Neuron (in vitro differentiated cells): ENCODE measurements at regions not wholly inside any gene's neighbourhood (a gene's known extent, or its start where the extent isn't known, plus 50 kb on each side); places are given as distances from the start of the nearest gene placed in this dataset.

Source experiments
- H2AFZ ChIP-seq: one replicate; pipeline ENCODE4 v1.6.1; 2013; ENCODE audit warnings: low read depth, mild to moderate bottlenecking, inconsistent platforms, low read length, moderate library complexity
- H3K27me3 ChIP-seq: one replicate; pipeline ENCODE4 v1.6.1; 2013; ENCODE audit warnings: low read length; ENCODE audit not compliant: insufficient read depth
- H3K36me3 ChIP-seq: one replicate; pipeline ENCODE4 v1.6.1; 2013; ENCODE audit warnings: low read length; ENCODE audit not compliant: insufficient read depth
- H3K4me1 ChIP-seq: one replicate; pipeline ENCODE4 v1.6.1; 2013; ENCODE audit warnings: low read length; ENCODE audit not compliant: insufficient read depth
- H3K4me3 ChIP-seq: 2 replicates; pipeline ENCODE4 v1.5.1; 2013; ENCODE audit warnings: mild to moderate bottlenecking, low read length, moderate library complexity
- H3K9me3 ChIP-seq: one replicate; pipeline ENCODE4 v1.6.1; 2013; ENCODE audit warnings: low read length

DNA sequence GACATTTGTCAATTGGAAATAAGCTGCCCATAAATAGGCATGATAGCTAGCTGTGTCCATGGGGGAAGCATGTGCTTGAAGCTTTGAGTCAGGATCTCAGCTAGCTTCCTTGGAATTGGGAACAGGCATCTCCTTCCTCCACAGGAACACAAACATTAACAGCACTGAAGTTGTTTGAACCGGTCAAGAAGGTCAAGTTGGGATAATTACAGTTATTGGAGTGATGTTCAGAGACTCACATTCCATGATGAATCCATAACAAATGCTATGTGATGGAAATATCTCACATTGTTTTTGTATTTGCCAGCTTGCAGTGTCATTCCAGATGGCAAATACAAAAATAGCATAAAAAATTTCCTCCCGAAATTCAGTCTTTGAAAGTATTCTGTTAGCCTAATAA lies 347.6 kb upstream of the SMIM21 start:
- no peak overlapping the region for H3K4me3 ChIP-seq
- H3K9me3 ChIP-seq = no peaks in the 10 kb centered on the region
- no peaks in the 10 kb centered on the region for H3K36me3 ChIP-seq
- no peak overlapping the region for H2AFZ ChIP-seq
- no peaks in the 10 kb centered on the region for H3K4me1 ChIP-seq
- H3K27me3 ChIP-seq = no peaks in the 10 kb centered on the region

- Histone ChIP-seq H3K36me3 (no peaks in the 10 kb centered on the region), H3K4me1 (no peaks in the 10 kb centered on the region), H2AFZ (no peak overlapping the region), H3K4me3 (no peak overlapping the region), H3K9me3 (no peaks in the 10 kb centered on the region), H3K27me3 (no peaks in the 10 kb centered on the region)
Observed at GRCh38 chr18:75773618-75774017, 346.1 kb upstream of the SMIM21 start.

GRCh38 chr18:75762758-75763157 lies 335.3 kb upstream of the SMIM21 start:
- no peak overlapping the region for H2AFZ ChIP-seq
- no peak overlapping the region for H3K4me3 ChIP-seq
- H3K9me3 ChIP-seq = no peaks in the 10 kb centered on the region
- no peaks in the 10 kb centered on the region for H3K4me1 ChIP-seq
- H3K27me3 ChIP-seq = no peaks in the 10 kb centered on the region
- no peaks in the 10 kb centered on the region for H3K36me3 ChIP-seq

GRCh38 chr18:75760208-75760607 lies 332.7 kb upstream of the SMIM21 start:
- Histone ChIP-seq H3K36me3 (no peaks in the 10 kb centered on the region), H2AFZ (no peak overlapping the region), H3K4me3 (no peak overlapping the region), H3K9me3 (no peaks in the 10 kb centered on the region), H3K4me1 (no peaks in the 10 kb centered on the region), H3K27me3 (no peaks in the 10 kb centered on the region)

DNA sequence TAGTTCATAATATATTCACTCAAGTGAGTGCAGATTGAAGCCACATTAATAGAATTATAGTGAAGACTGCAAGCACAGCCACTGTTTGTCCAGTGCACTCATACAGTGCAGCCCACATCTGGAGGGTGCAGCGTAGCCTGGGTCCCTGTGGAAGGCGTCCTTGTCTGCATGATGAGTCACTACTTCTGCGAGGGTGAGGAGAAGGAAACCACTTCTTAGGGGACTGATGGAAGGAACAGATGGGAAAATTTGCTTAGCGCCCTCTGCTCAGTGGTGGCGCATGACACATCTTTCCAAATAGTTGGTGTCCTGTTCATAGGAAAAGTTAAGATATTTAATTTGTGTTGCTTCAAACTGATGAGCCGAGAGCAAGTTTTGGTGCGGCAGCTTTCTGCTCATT lies 330.4 kb upstream of the SMIM21 start:
- peaks cover 3% of the 10 kb centered on the region for H3K27me3 ChIP-seq
- no peaks in the 10 kb centered on the region for H3K9me3 ChIP-seq
- no peaks in the 10 kb centered on the region for H3K4me1 ChIP-seq
- no peak overlapping the region for H2AFZ ChIP-seq
- H3K4me3 ChIP-seq = no peak overlapping the region
- H3K36me3 ChIP-seq = no peaks in the 10 kb centered on the region

GRCh38 chr18:75754433-75754832 lies 326.9 kb upstream of the SMIM21 start:
- no peak overlapping the region for H3K4me3 ChIP-seq
- peaks cover 3% of the 10 kb centered on the region for H3K27me3 ChIP-seq
- no peaks in the 10 kb centered on the region for H3K9me3 ChIP-seq
- no peaks in the 10 kb centered on the region for H3K36me3 ChIP-seq
- H3K4me1 ChIP-seq = no peaks in the 10 kb centered on the region
- H2AFZ ChIP-seq = no peak overlapping the region

- Histone ChIP-seq H3K27me3 (peaks cover 3% of the 10 kb centered on the region), H3K36me3 (no peaks in the 10 kb centered on the region), H3K9me3 (no peaks in the 10 kb centered on the region), H3K4me3 (no peak overlapping the region), H3K4me1 (no peaks in the 10 kb centered on the region), H2AFZ (no peak overlapping the region)
Observed at GRCh38 chr18:75753753-75754152, 326.2 kb upstream of the SMIM21 start.

GRCh38 chr18:75752740-75753263 lies 325.3 kb upstream of the SMIM21 start:
- Histone ChIP-seq H3K36me3 (no peaks in the 10 kb centered on the region), H3K4me3 (no peak overlapping the region), H3K4me1 (no peaks in the 10 kb centered on the region), H3K9me3 (no peaks in the 10 kb centered on the region), H3K27me3 (peaks cover 3% of the 10 kb centered on the region), H2AFZ (no peak overlapping the region)

GRCh38 chr18:75745147-75745546 lies 317.6 kb upstream of the SMIM21 start:
- H3K4me1 ChIP-seq = no peaks in the 10 kb centered on the region
- no peak overlapping the region for H2AFZ ChIP-seq
- no peaks in the 10 kb centered on the region for H3K36me3 ChIP-seq
- H3K27me3 ChIP-seq = no peaks in the 10 kb centered on the region
- no peaks in the 10 kb centered on the region for H3K9me3 ChIP-seq
- H3K4me3 ChIP-seq = no peak overlapping the region

DNA sequence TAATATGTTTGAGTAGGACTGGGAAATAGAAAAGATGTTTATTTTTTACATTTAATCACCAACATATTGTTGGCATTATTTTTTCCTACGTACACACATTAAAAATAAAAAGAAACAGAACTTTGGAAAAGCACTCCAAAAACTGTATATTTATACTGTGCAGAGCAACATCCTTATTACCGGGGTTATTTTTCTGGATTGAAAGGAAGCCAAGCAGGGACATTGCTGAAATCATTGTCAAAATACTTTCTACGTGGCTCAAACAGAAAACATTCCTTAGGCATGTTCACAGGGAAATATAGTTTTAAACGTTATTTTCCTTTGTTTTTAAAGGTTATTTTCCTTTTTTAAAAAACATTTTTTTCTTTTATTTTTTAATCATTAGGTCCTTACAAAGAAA lies 315.0 kb upstream of the SMIM21 start:
- Histone ChIP-seq H3K4me3 (no peak overlapping the region), H3K9me3 (no peaks in the 10 kb centered on the region), H3K36me3 (no peaks in the 10 kb centered on the region), H3K27me3 (no peaks in the 10 kb centered on the region), H3K4me1 (no peaks in the 10 kb centered on the region), H2AFZ (no peak overlapping the region)

- H3K9me3 ChIP-seq = peaks cover 2% of the 10 kb centered on the region
- H2AFZ ChIP-seq = no peak overlapping the region
- no peaks in the 10 kb centered on the region for H3K36me3 ChIP-seq
- H3K4me3 ChIP-seq = no peak overlapping the region
- no peaks in the 10 kb centered on the region for H3K27me3 ChIP-seq
- H3K4me1 ChIP-seq = no peaks in the 10 kb centered on the region
Observed at GRCh38 chr18:75739682-75740081, 312.2 kb upstream of the SMIM21 start.

- Histone ChIP-seq H3K36me3 (no peaks in the 10 kb centered on the region), H3K4me3 (no peak overlapping the region), H3K27me3 (peaks cover 4% of the 10 kb centered on the region), H3K9me3 (peaks cover 2% of the 10 kb centered on the region), H3K4me1 (no peaks in the 10 kb centered on the region), H2AFZ (no peak overlapping the region)
Observed at GRCh38 chr18:75735291-75735690, 307.8 kb upstream of the SMIM21 start.

GRCh38 chr18:75730249-75730648 lies 302.7 kb upstream of the SMIM21 start:
- H2AFZ ChIP-seq = no peak overlapping the region

GRCh38 chr18:75728621-75729020 lies 301.1 kb upstream of the SMIM21 start:
- Histone ChIP-seq H2AFZ (no peak overlapping the region), H3K9me3 (no peaks in the 10 kb centered on the region), H3K4me1 (peaks cover 5% of the 10 kb centered on the region), H3K36me3 (no peaks in the 10 kb centered on the region), H3K27me3 (peaks cover 4% of the 10 kb centered on the region), H3K4me3 (no peak overlapping the region)

More at GRCh38 chr18:75730249-75730648, 302.7 kb upstream of the SMIM21 start:
- Histone ChIP-seq H3K9me3 (no peaks in the 10 kb centered on the region), H3K4me1 (peaks cover 5% of the 10 kb centered on the region), H3K4me3 (no peak overlapping the region), H3K27me3 (peaks cover 4% of the 10 kb centered on the region), H3K36me3 (no peaks in the 10 kb centered on the region)
